Sigmoid colon (tissue), 3 donors: ENCODE measurements at regions not wholly inside any gene's neighbourhood (a gene's known extent, or its start where the extent isn't known, plus 50 kb on each side); places are given as distances from the start of the nearest gene placed in this dataset.

Source experiments
- CTCF ChIP-seq, 4 experiments: fragments of 450-650 bp in 3 of 4; fragments of 200-600 bp in 1 of 4; IDR thresholded peaks; one replicate each; pipeline ENCODE4 v1.5.1; 2016 to 2019; ENCODE audit warnings: antibody characterized with exemption in 4 of 4, mild to moderate bottlenecking in 3 of 4, moderate library complexity in 2 of 4
- POLR2A ChIP-seq, 2 donors: fragments of 450-650 bp; IDR thresholded peaks; one replicate each; pipeline ENCODE4 v1.6.1; 2016; ENCODE audit warnings: antibody characterized with exemption in 2 of 2, mild to moderate bottlenecking in 2 of 2, moderate library complexity in 2 of 2

DNA sequence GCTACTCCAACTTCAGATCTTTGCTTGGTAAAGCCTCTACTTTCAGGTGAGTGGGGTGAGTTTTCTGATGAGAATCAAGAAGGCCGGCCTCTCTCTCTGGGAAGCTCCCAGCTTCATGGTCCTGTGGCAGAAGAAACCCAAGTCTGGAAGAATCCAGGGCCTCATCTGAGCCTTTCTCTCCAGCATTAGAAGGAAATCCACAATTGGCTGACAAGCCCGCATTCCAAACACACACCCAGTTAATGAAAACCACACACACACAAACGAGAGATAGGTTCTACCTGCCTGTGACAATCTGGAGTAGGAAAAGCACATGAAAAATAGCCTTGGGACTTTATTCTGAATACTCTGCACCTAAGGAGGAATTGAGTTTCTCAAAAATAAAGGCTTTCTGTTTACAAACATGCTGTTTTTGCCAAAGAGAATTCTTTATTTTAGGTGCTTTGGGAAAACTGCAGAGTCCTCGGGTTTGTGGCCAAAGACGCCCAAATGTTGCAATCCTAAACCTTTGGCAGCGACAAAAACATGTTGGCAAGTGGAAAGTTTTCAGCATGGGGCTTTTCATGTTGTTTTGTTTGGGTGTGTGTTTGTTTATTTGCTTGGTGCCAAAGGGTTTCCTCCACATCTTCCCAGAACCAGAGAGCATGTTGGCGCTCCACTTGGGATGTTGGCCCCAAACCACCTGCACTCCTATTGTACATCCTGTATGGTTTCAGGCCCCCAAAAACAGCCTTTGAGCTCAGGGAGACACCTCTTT, 216.2 kb downstream of the SETD4 start:
- TF ChIP-seq CTCF (IDR thresholded peaks at IDR 0.05): no peak
- no peak for TF ChIP-seq POLR2A (IDR thresholded peaks at IDR 0.05)
